ENCODE measurements at regions not wholly inside any gene's neighbourhood (a gene's known extent, or its start where the extent isn't known, plus 50 kb on each side); places are given as distances from the start of the nearest gene placed in this dataset.

- TF ChIP-seq ELK1 (IDR thresholded peaks at IDR 0.05; ENCODE audit: borderline replicate concordance, low read depth, low read length) = no peak
- no peak for TF ChIP-seq RFX5 (IDR thresholded peaks at IDR 0.05; ENCODE audit: low read depth, low read length)
These were observed 1096.8 kb upstream of the PCDH20 start (continued) for GRCh38 chr13:62512194-62513141.
